ENCODE measurements at regions not wholly inside any gene's neighbourhood (a gene's known extent, or its start where the extent isn't known, plus 50 kb on each side); places are given as distances from the start of the nearest gene placed in this dataset.

DNA sequence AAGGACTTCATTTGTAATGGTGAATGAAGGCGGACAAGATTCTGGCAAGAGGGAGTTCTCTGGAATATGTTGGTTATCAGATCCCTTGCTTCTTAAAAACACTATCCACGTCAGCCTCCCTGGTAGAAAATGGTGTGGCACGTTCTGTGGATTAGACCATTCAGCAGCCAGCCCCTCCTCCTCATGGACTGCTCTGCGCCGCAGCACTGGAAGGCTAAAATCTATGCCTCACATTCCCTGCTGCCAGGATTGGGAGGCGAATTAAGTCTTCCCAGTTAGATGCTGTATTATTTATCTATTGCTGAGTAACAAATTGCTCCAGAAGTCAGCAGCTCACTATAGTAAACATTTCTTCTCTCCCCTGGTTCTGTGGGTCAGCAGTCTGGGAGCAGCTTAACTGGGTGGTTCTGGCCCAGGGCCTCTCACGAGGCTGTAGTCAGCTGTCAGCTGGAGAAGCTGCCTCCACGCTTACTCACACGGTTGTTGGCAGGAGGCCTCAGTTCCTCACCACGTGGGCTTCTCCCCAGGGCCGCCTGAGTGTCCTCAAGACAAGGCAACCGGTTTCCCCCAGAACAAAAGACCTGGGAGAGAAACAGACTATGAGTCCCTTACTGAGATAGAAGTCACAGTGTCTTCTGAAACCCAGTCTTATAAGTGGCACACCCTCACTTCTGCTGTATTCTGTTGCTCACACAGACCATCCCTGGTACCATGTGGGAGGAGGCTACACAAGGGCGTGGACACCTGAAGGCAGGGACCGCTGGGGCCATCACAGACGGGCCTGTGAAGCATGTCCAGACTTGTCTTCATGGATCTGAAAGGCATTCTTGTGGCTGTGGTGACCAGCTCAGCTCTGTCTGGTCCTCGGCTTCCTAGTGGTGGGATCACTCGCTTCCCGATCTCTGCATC is 101.0 kb downstream of the NRN1 start:
- no peaks in the 10 kb centered on the region for H3K9me3 ChIP-seq
- no peak overlapping the region for H3K4me3 ChIP-seq
- DNase-seq (ENCODE audit: low spot score): peak; percentile 87
- H3K4me1 ChIP-seq: peaks cover 0 to 19% of the 10 kb centered on the region in 2 donors
- H3K27me3 ChIP-seq: no peaks in the 10 kb centered on the region
- peak overlapping the region; percentile 53 to 55 for H3K27ac ChIP-seq
- H3K36me3 ChIP-seq: no peaks in the 10 kb centered on the region
- TF ChIP-seq, protein P1, sequence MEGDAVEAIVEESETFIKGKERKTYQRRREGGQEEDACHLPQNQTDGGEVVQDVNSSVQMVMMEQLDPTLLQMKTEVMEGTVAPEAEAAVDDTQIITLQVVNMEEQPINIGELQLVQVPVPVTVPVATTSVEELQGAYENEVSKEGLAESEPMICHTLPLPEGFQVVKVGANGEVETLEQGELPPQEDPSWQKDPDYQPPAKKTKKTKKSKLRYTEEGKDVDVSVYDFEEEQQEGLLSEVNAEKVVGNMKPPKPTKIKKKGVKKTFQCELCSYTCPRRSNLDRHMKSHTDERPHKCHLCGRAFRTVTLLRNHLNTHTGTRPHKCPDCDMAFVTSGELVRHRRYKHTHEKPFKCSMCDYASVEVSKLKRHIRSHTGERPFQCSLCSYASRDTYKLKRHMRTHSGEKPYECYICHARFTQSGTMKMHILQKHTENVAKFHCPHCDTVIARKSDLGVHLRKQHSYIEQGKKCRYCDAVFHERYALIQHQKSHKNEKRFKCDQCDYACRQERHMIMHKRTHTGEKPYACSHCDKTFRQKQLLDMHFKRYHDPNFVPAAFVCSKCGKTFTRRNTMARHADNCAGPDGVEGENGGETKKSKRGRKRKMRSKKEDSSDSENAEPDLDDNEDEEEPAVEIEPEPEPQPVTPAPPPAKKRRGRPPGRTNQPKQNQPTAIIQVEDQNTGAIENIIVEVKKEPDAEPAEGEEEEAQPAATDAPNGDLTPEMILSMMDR (IDR thresholded peaks at IDR 0.05): no peak

DNA sequence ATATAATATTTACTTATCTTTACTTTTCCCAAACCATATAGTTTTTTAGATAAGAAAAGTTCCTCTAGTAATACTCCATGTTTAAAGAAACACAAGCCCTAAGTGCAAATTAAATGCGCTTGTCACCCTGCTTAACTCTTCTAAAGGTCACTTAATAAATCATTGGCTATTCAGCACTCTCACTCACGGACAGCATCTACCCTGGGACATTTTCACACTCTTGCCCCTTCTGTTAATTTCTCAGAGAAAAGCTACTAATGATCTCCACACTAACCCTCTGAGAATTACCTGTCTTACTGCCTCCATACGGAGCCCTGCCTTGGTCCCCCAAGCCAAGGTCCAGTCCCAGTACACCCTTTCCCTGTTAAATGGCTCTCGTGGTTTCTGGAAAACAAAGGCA is 102.2 kb downstream of the NRN1 start:
- Histone ChIP-seq H3K4me3 (no peak overlapping the region), H3K36me3 (no peaks in the 10 kb centered on the region), H3K27ac (no peak overlapping the region), H3K9me3 (no peaks in the 10 kb centered on the region), H3K4me1 (peaks cover 0 to 19% of the 10 kb centered on the region in 2 donors), H3K27me3 (no peaks in the 10 kb centered on the region)
- DNase-seq (ENCODE audit: low spot score): no peak
- TF ChIP-seq, protein P1 (IDR thresholded peaks at IDR 0.05): no peak

DNA sequence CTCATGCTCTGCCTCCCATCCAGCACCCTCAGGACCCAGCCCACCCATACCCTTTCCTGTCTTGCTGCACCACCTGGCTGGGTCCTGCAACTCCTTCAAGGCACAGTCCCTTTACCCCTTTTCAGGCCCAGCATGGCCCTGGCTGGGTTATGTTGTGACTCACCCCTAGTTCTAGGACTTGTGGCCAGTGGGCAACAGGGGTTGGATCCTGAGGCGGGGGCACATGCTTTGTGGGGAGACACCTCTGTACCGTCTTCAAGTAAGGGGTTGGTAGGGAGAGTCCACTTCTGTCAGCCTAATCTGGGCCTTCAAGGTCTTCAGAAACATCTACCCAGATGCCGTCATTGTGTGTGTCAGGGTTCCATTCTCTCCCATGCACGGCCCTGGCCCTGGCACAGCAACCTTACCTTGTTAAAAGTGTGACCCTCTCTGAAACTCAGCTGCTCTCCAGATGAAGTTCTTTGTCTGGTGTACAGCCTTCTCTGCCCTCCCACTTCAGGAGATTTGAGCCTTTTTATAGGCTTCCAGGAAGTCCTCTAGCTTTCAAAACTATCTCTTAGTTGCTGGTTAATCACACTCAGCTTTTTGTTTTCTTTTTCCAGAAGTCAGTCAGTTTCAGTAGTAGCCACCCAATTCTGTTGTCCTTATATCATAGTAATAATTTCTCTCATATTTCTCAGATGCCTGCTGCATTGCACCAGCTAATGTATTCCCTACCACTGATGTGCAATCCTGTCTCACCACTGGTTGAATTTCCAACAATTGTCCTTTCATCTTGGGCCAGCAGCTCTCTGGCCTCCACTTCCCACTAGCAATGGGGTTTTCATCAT is 107.3 kb downstream of the NRN1 start:
- no peak for DNase-seq (ENCODE audit: low spot score)
- H3K9me3 ChIP-seq: no peaks in the 10 kb centered on the region
- H3K4me3 ChIP-seq: no peak overlapping the region
- no peak overlapping the region for H3K27ac ChIP-seq
- TF ChIP-seq, protein P1 (IDR thresholded peaks at IDR 0.05): no peak
- H3K27me3 ChIP-seq: no peaks in the 10 kb centered on the region
- no peaks in the 10 kb centered on the region for H3K36me3 ChIP-seq
- H3K4me1 ChIP-seq: no peaks in the 10 kb centered on the region

DNA sequence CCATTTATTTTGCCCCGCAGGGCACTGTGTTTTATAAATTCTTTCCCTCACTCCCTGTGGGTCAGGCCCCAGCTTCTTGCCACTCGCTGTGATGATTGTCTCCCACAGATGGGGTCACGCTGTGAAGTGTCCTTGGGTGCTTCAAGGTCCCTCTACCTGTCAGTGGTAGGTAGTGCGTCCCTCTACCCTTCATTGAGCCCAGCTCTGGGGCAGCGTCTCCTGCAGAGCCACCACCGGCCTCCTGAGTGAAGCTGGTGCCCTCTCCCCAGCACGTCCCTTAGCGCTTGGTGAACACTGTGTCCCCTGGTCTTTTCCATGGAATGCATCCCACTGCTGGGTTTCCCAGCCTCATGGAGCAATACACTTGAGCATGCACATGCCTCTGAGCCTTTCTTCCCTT is 108.2 kb downstream of the NRN1 start:
- Histone ChIP-seq H3K4me3 (no peak overlapping the region), H3K36me3 (no peaks in the 10 kb centered on the region), H3K27me3 (no peaks in the 10 kb centered on the region), H3K27ac (no peak overlapping the region), H3K9me3 (no peaks in the 10 kb centered on the region), H3K4me1 (no peaks in the 10 kb centered on the region)
- DNase-seq (ENCODE audit: low spot score): no peak
- TF ChIP-seq, protein P1 (IDR thresholded peaks at IDR 0.05): no peak

DNA sequence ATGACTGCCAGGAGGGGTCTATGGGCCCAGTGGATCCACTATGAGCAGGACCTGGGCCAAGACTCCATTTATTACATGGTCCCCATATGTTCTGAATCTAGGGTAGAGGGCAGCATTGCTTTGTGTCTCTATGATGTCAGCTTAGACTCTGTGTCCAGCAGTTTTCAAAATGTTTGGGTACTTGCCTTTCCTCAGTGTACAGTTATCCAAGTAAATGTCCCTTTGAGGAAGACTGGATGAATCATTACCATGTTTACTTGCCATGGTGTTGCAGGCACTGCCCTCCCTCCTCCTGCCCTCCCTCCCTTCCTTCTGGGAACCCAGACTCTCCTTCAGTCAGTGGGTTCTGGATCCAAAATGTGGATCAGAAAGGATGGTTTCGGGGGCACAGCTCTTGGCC is 108.6 kb downstream of the NRN1 start:
- Histone ChIP-seq H3K27me3 (no peaks in the 10 kb centered on the region), H3K36me3 (no peaks in the 10 kb centered on the region), H3K4me1 (no peaks in the 10 kb centered on the region), H3K4me3 (no peak overlapping the region), H3K27ac (no peak overlapping the region), H3K9me3 (no peaks in the 10 kb centered on the region)
- TF ChIP-seq, protein P1 (IDR thresholded peaks at IDR 0.05): no peak
- no peak for DNase-seq (ENCODE audit: low spot score)
